ENCODE measurements at regions not wholly inside any gene's neighbourhood (a gene's known extent, or its start where the extent isn't known, plus 50 kb on each side); places are given as distances from the start of the nearest gene placed in this dataset.

GRCh38 chr12:114976959-114977358 is 293.0 kb upstream of the TBX3 start:
- DNase-seq (ENCODE audit: low read depth), result peak; percentile 42

- no peak for DNase-seq (ENCODE audit: low read depth)
Observed at GRCh38 chr12:114976372-114976771, 292.4 kb upstream of the TBX3 start.

- no peak for DNase-seq (ENCODE audit: low read depth)
Observed at GRCh38 chr12:114975640-114976310, 291.8 kb upstream of the TBX3 start.

GRCh38 chr12:114974826-114975639 is 291.1 kb upstream of the TBX3 start:
- no peak for DNase-seq (ENCODE audit: low read depth)

GRCh38 chr12:114974333-114974732 is 290.4 kb upstream of the TBX3 start:
- no peak for DNase-seq (ENCODE audit: low read depth)

- no peak for DNase-seq (ENCODE audit: low read depth)
Observed at GRCh38 chr12:114968727-114969126, 284.8 kb upstream of the TBX3 start.

- no peak for DNase-seq (ENCODE audit: low read depth)
Observed at GRCh38 chr12:114967151-114967550, 283.2 kb upstream of the TBX3 start.

GRCh38 chr12:114964841-114965240 is 280.9 kb upstream of the TBX3 start:
- no peak for DNase-seq (ENCODE audit: low read depth)

- DNase-seq (ENCODE audit: low read depth), result peak; percentile 34
Observed at GRCh38 chr12:114963846-114964245, 279.9 kb upstream of the TBX3 start.

- DNase-seq (ENCODE audit: low read depth), result no peak
Observed at GRCh38 chr12:114961491-114961890, 277.5 kb upstream of the TBX3 start.

- DNase-seq (ENCODE audit: low read depth), result no peak
Observed at GRCh38 chr12:114958538-114958937, 274.6 kb upstream of the TBX3 start.

GRCh38 chr12:114957225-114957624 is 273.2 kb upstream of the TBX3 start:
- DNase-seq (ENCODE audit: low read depth), result no peak

GRCh38 chr12:114955414-114956014 is 271.5 kb upstream of the TBX3 start:
- peak; percentile 59 for DNase-seq (ENCODE audit: low read depth)

- DNase-seq (ENCODE audit: low read depth), result no peak
Observed at GRCh38 chr12:114954511-114955055, 270.6 kb upstream of the TBX3 start.

- peak; percentile 26 for DNase-seq (ENCODE audit: low read depth)
Observed at GRCh38 chr12:114952573-114953271, 268.7 kb upstream of the TBX3 start.

- no peak for DNase-seq (ENCODE audit: low read depth)
Observed at GRCh38 chr12:114949058-114949820, 265.3 kb upstream of the TBX3 start.

GRCh38 chr12:114945351-114945750 is 261.4 kb upstream of the TBX3 start:
- DNase-seq (ENCODE audit: low read depth), result no peak

- DNase-seq (ENCODE audit: low read depth), result no peak
Observed at GRCh38 chr12:114944736-114945135, 260.8 kb upstream of the TBX3 start.

GRCh38 chr12:114943601-114944000 is 259.6 kb upstream of the TBX3 start:
- no peak for DNase-seq (ENCODE audit: low read depth)

- DNase-seq (ENCODE audit: low read depth), result no peak
Observed at GRCh38 chr12:114938487-114939210, 254.7 kb upstream of the TBX3 start.

Measured in iris pigment epithelial cell (primary cell).